Tibial nerve (tissue), 4 donors: ENCODE measurements at regions not wholly inside any gene's neighbourhood (a gene's known extent, or its start where the extent isn't known, plus 50 kb on each side); places are given as distances from the start of the nearest gene placed in this dataset.

Experiments
- DNase-seq, 2 donors: peaks; one replicate each; pipeline ENCODE4 v3.0.0-alpha.2; 2019; ENCODE audit warnings: low spot score in 2 of 2
- H3K27ac ChIP-seq, 4 donors: fragments of 200-600 bp; sonication (generic) in 3 of 4; one replicate each; pipeline ENCODE4 v1.5.1; 2017 to 2019; ENCODE audit warnings: mild to moderate bottlenecking in 1 of 4
- H3K27me3 ChIP-seq, 2 donors: fragments of 200-600 bp; sonication (generic) in 1 of 2; one replicate each; pipeline versions ENCODE4 v1.5.1 to v1.6.0; 2017 to 2019
- H3K36me3 ChIP-seq, 3 donors: fragments of 200-600 bp; sonication (generic); one replicate each; pipeline ENCODE4 v1.5.1; 2018 to 2019
- H3K4me1 ChIP-seq, 4 donors: fragments of 200-600 bp; sonication (generic) in 3 of 4; one replicate each; pipeline ENCODE4 v1.5.1; 2017 to 2019
- H3K4me3 ChIP-seq, 4 donors: fragments of 200-600 bp; sonication (generic) in 3 of 4; one replicate each; pipeline ENCODE4 v1.5.1; 2017 to 2019; ENCODE audit warnings: mild to moderate bottlenecking in 1 of 4, moderate library complexity in 1 of 4
- H3K9me3 ChIP-seq, 4 donors: fragments of 200-600 bp; sonication (generic) in 3 of 4; one replicate each; pipeline ENCODE4 v1.5.1; 2017 to 2019
- EP300 ChIP-seq, 2 donors: sonication (generic); formaldehyde crosslinking; IDR thresholded peaks; one replicate each; pipeline ENCODE4 v1.6.1; 2017; ENCODE audit warnings: antibody characterized with exemption in 2 of 2, mild to moderate bottlenecking in 1 of 2
- POLR2A ChIP-seq, 2 donors: fragments of 450-650 bp; IDR thresholded peaks; one replicate each; pipeline ENCODE4 v1.6.1; 2017; ENCODE audit warnings: antibody characterized with exemption in 2 of 2, mild to moderate bottlenecking in 2 of 2, moderate library complexity in 2 of 2
- WGBS, 2 donors: methylation state at CpG; one replicate each; pipeline ENCODE4 v1.1.5; 2018; 5-methylcytosine and 5-hydroxymethylcytosine counted together
- TF ChIP-seq, protein P1 (sequence below), 5 experiments: fragments of 200-600 bp in 3 of 5; fragments of 450-650 bp in 2 of 5; sonication (generic) in 3 of 5; IDR thresholded peaks; one replicate each; pipeline ENCODE4 v1.5.1; 2016 to 2019; ENCODE audit warnings: antibody characterized with exemption in 5 of 5, mild to moderate bottlenecking in 3 of 5, moderate library complexity in 2 of 5

DNA sequence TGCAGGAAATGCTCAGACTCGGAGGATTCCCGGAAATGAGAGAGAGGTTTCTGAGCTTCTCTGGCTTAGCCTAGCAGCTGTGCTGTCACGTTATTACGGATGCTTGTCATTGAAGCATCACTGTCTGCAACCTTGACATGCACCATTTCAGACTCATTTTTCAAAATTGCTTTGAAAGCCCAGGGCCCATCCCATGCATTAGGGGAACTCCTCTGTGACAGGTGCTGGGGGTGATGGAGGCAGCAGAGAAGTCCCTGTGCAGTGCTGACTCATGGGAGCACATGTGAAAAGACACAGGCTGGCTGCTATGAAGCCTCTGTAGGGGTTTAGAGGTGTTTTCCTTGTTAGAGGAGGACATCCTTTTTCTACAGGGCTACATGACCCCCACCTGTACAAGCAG, 214.0 kb upstream of the MPHOSPH6 start:
- TF ChIP-seq, protein P1, sequence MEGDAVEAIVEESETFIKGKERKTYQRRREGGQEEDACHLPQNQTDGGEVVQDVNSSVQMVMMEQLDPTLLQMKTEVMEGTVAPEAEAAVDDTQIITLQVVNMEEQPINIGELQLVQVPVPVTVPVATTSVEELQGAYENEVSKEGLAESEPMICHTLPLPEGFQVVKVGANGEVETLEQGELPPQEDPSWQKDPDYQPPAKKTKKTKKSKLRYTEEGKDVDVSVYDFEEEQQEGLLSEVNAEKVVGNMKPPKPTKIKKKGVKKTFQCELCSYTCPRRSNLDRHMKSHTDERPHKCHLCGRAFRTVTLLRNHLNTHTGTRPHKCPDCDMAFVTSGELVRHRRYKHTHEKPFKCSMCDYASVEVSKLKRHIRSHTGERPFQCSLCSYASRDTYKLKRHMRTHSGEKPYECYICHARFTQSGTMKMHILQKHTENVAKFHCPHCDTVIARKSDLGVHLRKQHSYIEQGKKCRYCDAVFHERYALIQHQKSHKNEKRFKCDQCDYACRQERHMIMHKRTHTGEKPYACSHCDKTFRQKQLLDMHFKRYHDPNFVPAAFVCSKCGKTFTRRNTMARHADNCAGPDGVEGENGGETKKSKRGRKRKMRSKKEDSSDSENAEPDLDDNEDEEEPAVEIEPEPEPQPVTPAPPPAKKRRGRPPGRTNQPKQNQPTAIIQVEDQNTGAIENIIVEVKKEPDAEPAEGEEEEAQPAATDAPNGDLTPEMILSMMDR (IDR thresholded peaks at IDR 0.05): no peak
- TF ChIP-seq EP300 (IDR thresholded peaks at IDR 0.05): no peak
- no peak for TF ChIP-seq POLR2A (IDR thresholded peaks at IDR 0.05)
- Histone ChIP-seq H3K27ac (no peak overlapping the region), H3K36me3 (no peaks in the 10 kb centered on the region), H3K4me3 (no peak overlapping the region), H3K4me1 (no peaks in the 10 kb centered on the region), H3K9me3 (no peaks in the 10 kb centered on the region), H3K27me3 (no peaks in the 10 kb centered on the region)
- DNase-seq: no peak
- 64 to 75% methylated on average over 4 of the region's 4 CpGs for WGBS, 2 donors

DNA sequence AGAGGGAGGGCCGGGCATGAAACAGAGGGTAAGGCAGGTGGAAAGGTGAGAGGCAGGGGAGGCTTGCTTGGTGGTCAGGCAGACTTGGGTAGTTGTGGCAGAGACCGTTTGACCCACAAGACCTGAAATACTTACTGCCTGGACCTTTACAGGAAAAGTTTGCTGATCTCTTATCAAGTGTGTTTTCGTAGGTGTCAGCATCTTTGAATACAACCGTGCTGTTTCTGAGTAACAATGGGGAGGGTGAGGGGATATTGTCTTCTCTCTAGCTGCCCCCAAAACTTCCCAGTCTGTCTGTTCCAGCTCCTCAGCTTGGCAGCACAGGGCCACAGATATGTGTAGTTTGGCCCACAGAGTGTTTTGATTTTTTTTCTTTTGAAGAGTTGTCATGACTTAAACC, 212.5 kb upstream of the MPHOSPH6 start:
- WGBS, 2 donors: 66 to 79% methylated on average over 3 to 4 of the region's 4 CpGs
- no peaks in the 10 kb centered on the region for H3K36me3 ChIP-seq
- H3K27me3 ChIP-seq: no peaks in the 10 kb centered on the region
- H3K27ac ChIP-seq: no peak overlapping the region
- H3K4me1 ChIP-seq: no peaks in the 10 kb centered on the region
- no peak for TF ChIP-seq EP300 (IDR thresholded peaks at IDR 0.05)
- TF ChIP-seq, protein P1 (IDR thresholded peaks at IDR 0.05): no peak
- no peak for TF ChIP-seq POLR2A (IDR thresholded peaks at IDR 0.05)
- H3K9me3 ChIP-seq: no peaks in the 10 kb centered on the region
- DNase-seq: no peak
- H3K4me3 ChIP-seq: no peak overlapping the region

DNA sequence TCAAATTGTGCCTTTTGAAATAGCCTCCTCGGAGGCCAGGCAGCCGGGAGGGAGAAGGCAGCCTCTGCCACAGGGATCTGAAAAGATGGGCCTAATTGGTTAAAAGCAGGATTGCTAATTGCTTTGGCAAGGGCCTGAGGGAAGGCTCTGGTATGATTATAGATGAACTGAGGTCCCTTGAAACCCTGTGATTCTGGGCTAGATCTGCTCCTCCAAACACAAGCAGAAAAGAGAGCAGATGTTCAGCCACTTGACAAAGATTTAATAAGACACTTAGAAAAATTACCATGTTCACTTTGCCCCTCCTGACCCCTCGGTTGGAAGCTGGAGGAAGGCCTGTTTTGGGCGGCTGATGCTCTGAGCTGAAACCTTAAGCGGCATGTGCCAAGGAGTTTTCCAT, 209.5 kb upstream of the MPHOSPH6 start:
- Histone ChIP-seq H3K36me3 (no peaks in the 10 kb centered on the region), H3K4me3 (no peak overlapping the region), H3K27ac (no peak overlapping the region), H3K4me1 (no peaks in the 10 kb centered on the region), H3K9me3 (no peaks in the 10 kb centered on the region), H3K27me3 (no peaks in the 10 kb centered on the region)
- no peak for DNase-seq
- TF ChIP-seq, protein P1 (IDR thresholded peaks at IDR 0.05): no peak
- TF ChIP-seq EP300 (IDR thresholded peaks at IDR 0.05) (no peak), POLR2A (IDR thresholded peaks at IDR 0.05) (no peak)
- 83 to 85% methylated on average over 5 of the region's 5 CpGs for WGBS, 2 donors

DNA sequence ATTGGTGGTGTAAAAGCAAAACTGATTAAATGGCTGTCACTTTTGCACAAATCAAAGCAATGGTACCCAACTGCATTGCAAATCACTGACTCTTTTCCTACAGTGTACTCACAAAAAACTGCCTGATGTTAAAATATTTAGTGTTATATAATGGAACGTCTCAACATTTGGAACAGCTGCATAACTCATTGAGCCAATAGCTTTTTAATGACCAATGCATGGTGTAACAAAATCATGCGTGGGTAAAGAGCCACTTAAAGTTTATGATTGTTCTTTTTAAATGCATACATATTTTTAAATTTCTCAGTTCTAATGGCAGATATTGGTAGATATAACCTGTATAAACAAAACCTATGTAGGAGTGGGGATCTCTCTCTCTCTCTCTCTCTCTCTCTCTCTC, 204.0 kb upstream of the MPHOSPH6 start:
- Histone ChIP-seq H3K9me3 (no peaks in the 10 kb centered on the region), H3K27ac (no peak overlapping the region), H3K4me3 (no peak overlapping the region), H3K4me1 (no peaks in the 10 kb centered on the region), H3K27me3 (no peaks in the 10 kb centered on the region), H3K36me3 (no peaks in the 10 kb centered on the region)
- no peak for DNase-seq
- WGBS, 2 donors: 39 to 51% methylated on average over 2 of the region's 2 CpGs
- TF ChIP-seq, protein P1 (IDR thresholded peaks at IDR 0.05): no peak
- TF ChIP-seq POLR2A (IDR thresholded peaks at IDR 0.05) (no peak), EP300 (IDR thresholded peaks at IDR 0.05) (no peak)

GRCh38 chr16:82370282-82370681, 200.3 kb upstream of the MPHOSPH6 start:
- no peak overlapping the region for H3K27ac ChIP-seq
- no peaks in the 10 kb centered on the region for H3K36me3 ChIP-seq
- H3K9me3 ChIP-seq: no peaks in the 10 kb centered on the region
- no peak overlapping the region for H3K4me3 ChIP-seq
- WGBS, 2 donors: 100% methylated on average over 1 of the region's 1 CpG
- no peak for DNase-seq
- H3K27me3 ChIP-seq: no peaks in the 10 kb centered on the region
- no peak for TF ChIP-seq EP300 (IDR thresholded peaks at IDR 0.05)
- TF ChIP-seq POLR2A (IDR thresholded peaks at IDR 0.05): no peak
- TF ChIP-seq, protein P1 (IDR thresholded peaks at IDR 0.05): no peak
- H3K4me1 ChIP-seq: no peaks in the 10 kb centered on the region
